SK-N-SH treated with all-trans-retinoic acid at 6 μM for 48 hours (cell line): ENCODE measurements at regions not wholly inside any gene's neighbourhood (a gene's known extent, or its start where the extent isn't known, plus 50 kb on each side); places are given as distances from the start of the nearest gene placed in this dataset.

Experiments
- ATAC-seq: fragments of 200-7000 bp; cut with Tn5 transposase; 3 replicates; pipeline ENCODE4 v1.9.1; 2020; ENCODE audit warnings: mild to moderate bottlenecking, moderate library complexity
- ARNTL ChIP-seq: fragments of 450-650 bp; formaldehyde crosslinking; IDR thresholded peaks from 2 replicates; pipeline ENCODE4 v1.5.0; 2020; ENCODE audit warnings: low read depth, mild to moderate bottlenecking, moderate library complexity, borderline replicate concordance
- BACH2 ChIP-seq: fragments of 250-450 bp; sonication (Bioruptor Pico); IDR thresholded peaks from 2 replicates; pipeline ENCODE4 v1.9.0; 2021; ENCODE audit warnings: mild to moderate bottlenecking, borderline replicate concordance
- CREB5 ChIP-seq: fragments of 250-450 bp; sonication (Bioruptor Pico); IDR thresholded peaks from 2 replicates; pipeline ENCODE4 v1.5.1; 2020; ENCODE audit warnings: low read depth, mild to moderate bottlenecking, moderate library complexity
- CSDC2 ChIP-seq: fragments of 250-450 bp; sonication (Bioruptor Pico); IDR thresholded peaks from 2 replicates; pipeline ENCODE4 v1.5.0; 2020; ENCODE audit warnings: mild to moderate bottlenecking, moderate library complexity
- CSRNP3 ChIP-seq: fragments of 250-450 bp; sonication (Bioruptor Pico); IDR thresholded peaks from 2 replicates; pipeline ENCODE4 v1.5.1; 2021; ENCODE audit warnings: mild to moderate bottlenecking, moderate library complexity
- ESRRG ChIP-seq: fragments of 250-450 bp; sonication (Bioruptor Pico); IDR thresholded peaks from 2 replicates; pipeline ENCODE4 v1.6.1; 2021; ENCODE audit warnings: mild to moderate bottlenecking
- GLIS3 ChIP-seq: fragments of 250-450 bp; sonication (Bioruptor Pico); IDR thresholded peaks from 2 replicates; pipeline ENCODE4 v1.5.0; 2020; ENCODE audit warnings: mild to moderate bottlenecking, moderate library complexity
- ISL1 ChIP-seq: fragments of 250-450 bp; sonication (Bioruptor Pico); IDR thresholded peaks from 2 replicates; pipeline ENCODE4 v2.1.2; 2022; ENCODE audit warnings: mild to moderate bottlenecking, moderate library complexity
- OSR1 ChIP-seq: fragments of 250-450 bp; sonication (Bioruptor Pico); IDR thresholded peaks from 2 replicates; pipeline ENCODE4 v1.8.0; 2022; ENCODE audit warnings: moderate library complexity, mild to moderate bottlenecking, inconsistent platforms
- PATZ1 ChIP-seq: fragments of 250-450 bp; sonication (Bioruptor Pico); IDR thresholded peaks from 2 replicates; pipeline ENCODE4 v1.8.0; 2020; ENCODE audit warnings: mild to moderate bottlenecking, moderate library complexity, borderline replicate concordance
- POU6F1 ChIP-seq: fragments of 250-450 bp; sonication (Bioruptor Pico); IDR thresholded peaks from 2 replicates; pipeline ENCODE4 v1.8.0; 2021; ENCODE audit warnings: low read depth, mild to moderate bottlenecking, moderate library complexity, borderline replicate concordance
- PPARA ChIP-seq: fragments of 250-450 bp; sonication (Bioruptor Pico); IDR thresholded peaks from 2 replicates; pipeline ENCODE4 v1.5.0; 2020; ENCODE audit warnings: mild to moderate bottlenecking, borderline replicate concordance
- RARB ChIP-seq: fragments of 250-450 bp; sonication (Bioruptor Pico); IDR thresholded peaks from 2 replicates; pipeline ENCODE4 v1.8.0; 2021; ENCODE audit warnings: mild to moderate bottlenecking, moderate library complexity
- SNAI2 ChIP-seq: fragments of 250-450 bp; sonication (Bioruptor Pico); IDR thresholded peaks from 2 replicates; pipeline ENCODE4 v1.5.0; 2020; ENCODE audit warnings: mild to moderate bottlenecking, moderate library complexity
- TCF4 ChIP-seq: fragments of 250-450 bp; sonication (Bioruptor Pico); IDR thresholded peaks from 2 replicates; pipeline ENCODE4 v1.8.0; 2021; ENCODE audit warnings: mild to moderate bottlenecking, moderate library complexity, borderline replicate concordance
- TOX ChIP-seq: fragments of 250-450 bp; sonication (Bioruptor Pico); IDR thresholded peaks from 2 replicates; pipeline ENCODE4 v1.8.0; 2021; ENCODE audit warnings: mild to moderate bottlenecking, moderate library complexity, borderline replicate concordance
- TSHZ2 ChIP-seq: fragments of 250-450 bp; sonication (Bioruptor Pico); IDR thresholded peaks from 2 replicates; pipeline ENCODE4 v1.5.0; 2020; ENCODE audit warnings: mild to moderate bottlenecking, moderate library complexity
- ZFP3 ChIP-seq: fragments of 250-450 bp; sonication (Bioruptor Pico); IDR thresholded peaks from 2 replicates; pipeline ENCODE4 v1.5.0; 2020; ENCODE audit warnings: mild to moderate bottlenecking, moderate library complexity
- ZFP30 ChIP-seq: fragments of 450-650 bp; formaldehyde crosslinking; IDR thresholded peaks from 2 replicates; pipeline ENCODE4 v1.5.0; 2022; ENCODE audit warnings: mild to moderate bottlenecking, moderate library complexity
- ZNF70 ChIP-seq: fragments of 450-650 bp; formaldehyde crosslinking; IDR thresholded peaks from 2 replicates; pipeline ENCODE4 v1.5.0; 2020; ENCODE audit warnings: mild to moderate bottlenecking, moderate library complexity
- ZNF8 ChIP-seq: fragments of 450-650 bp; formaldehyde crosslinking; IDR thresholded peaks from 2 replicates; pipeline ENCODE4 v1.5.0; 2020; ENCODE audit warnings: mild to moderate bottlenecking, moderate library complexity

GRCh38 chr20:57023997-57024396, 242.4 kb downstream of the BMP7 start:
- no peak for TF ChIP-seq POU6F1 (CRISPR knock-in tag)
- no peak for TF ChIP-seq ZNF70 (CRISPR knock-in tag)
- no peak for TF ChIP-seq ESRRG (CRISPR knock-in tag)
- TF ChIP-seq TOX (CRISPR knock-in tag), result no peak
- TF ChIP-seq TSHZ2, result no peak
- TF ChIP-seq ARNTL (CRISPR knock-in tag), result no peak
- TF ChIP-seq CSDC2 (CRISPR knock-in tag), result no peak
- TF ChIP-seq GLIS3 (CRISPR knock-in tag), result no peak
- TF ChIP-seq CREB5 (CRISPR knock-in tag), result no peak
- no peak for TF ChIP-seq ZFP3
- no peak for TF ChIP-seq ISL1 (CRISPR knock-in tag)
- TF ChIP-seq ZFP30, result no peak
- no peak for TF ChIP-seq BACH2
- TF ChIP-seq RARB (CRISPR knock-in tag), result no peak
- ATAC-seq, result no peak

- TF ChIP-seq PPARA (CRISPR knock-in tag), result no peak
- TF ChIP-seq CSDC2 (CRISPR knock-in tag), result no peak
- TF ChIP-seq SNAI2 (CRISPR knock-in tag), result no peak
- no peak for TF ChIP-seq PATZ1 (CRISPR knock-in tag)
- TF ChIP-seq TCF4 (CRISPR knock-in tag), result no peak
- no peak for TF ChIP-seq GLIS3 (CRISPR knock-in tag)
- no peak for TF ChIP-seq BACH2
- no peak for TF ChIP-seq ARNTL (CRISPR knock-in tag)
- no peak for TF ChIP-seq ZFP30
- no peak for ATAC-seq
These were observed 241.6 kb downstream of the BMP7 start for GRCh38 chr20:57024849-57025248.

GRCh38 chr20:57025261-57025660, 241.2 kb downstream of the BMP7 start:
- no peak for ATAC-seq
- TF ChIP-seq TSHZ2 (no peak), ZNF8 (no peak), ISL1 (CRISPR knock-in tag) (no peak), TOX (CRISPR knock-in tag) (no peak), POU6F1 (CRISPR knock-in tag) (no peak), CREB5 (CRISPR knock-in tag) (no peak), ZFP30 (no peak), CSDC2 (CRISPR knock-in tag) (no peak), CSRNP3 (no peak), OSR1 (CRISPR knock-in tag) (no peak), ARNTL (CRISPR knock-in tag) (no peak)
